ENCODE measurements at regions not wholly inside any gene's neighbourhood (a gene's known extent, or its start where the extent isn't known, plus 50 kb on each side); places are given as distances from the start of the nearest gene placed in this dataset.

DNA sequence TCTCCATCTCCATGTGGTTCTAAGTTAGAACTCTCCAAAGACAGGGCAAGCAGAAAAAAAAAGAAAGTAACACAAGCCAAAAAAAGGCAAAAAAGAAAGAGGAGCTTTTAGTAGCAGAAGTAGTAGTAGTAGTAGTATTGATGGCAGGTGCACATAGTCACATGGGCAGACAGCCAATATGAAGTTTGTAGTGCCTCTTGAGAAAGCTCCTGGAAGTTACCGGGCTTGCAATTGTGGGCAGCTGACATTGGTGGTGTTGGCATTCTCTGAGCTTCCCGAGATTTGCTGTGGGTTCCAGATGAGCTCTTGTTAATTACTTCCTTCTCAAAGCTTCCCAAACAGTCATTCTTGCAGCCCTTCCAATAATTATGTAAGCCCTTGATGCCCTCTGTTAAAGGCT lies 1128.5 kb downstream of the TYW1 start:
- TF ChIP-seq, protein P1, sequence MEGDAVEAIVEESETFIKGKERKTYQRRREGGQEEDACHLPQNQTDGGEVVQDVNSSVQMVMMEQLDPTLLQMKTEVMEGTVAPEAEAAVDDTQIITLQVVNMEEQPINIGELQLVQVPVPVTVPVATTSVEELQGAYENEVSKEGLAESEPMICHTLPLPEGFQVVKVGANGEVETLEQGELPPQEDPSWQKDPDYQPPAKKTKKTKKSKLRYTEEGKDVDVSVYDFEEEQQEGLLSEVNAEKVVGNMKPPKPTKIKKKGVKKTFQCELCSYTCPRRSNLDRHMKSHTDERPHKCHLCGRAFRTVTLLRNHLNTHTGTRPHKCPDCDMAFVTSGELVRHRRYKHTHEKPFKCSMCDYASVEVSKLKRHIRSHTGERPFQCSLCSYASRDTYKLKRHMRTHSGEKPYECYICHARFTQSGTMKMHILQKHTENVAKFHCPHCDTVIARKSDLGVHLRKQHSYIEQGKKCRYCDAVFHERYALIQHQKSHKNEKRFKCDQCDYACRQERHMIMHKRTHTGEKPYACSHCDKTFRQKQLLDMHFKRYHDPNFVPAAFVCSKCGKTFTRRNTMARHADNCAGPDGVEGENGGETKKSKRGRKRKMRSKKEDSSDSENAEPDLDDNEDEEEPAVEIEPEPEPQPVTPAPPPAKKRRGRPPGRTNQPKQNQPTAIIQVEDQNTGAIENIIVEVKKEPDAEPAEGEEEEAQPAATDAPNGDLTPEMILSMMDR (IDR thresholded peaks at IDR 0.05): no peak
- no peak for TF ChIP-seq POLR2A (IDR thresholded peaks at IDR 0.05)
